Activated CD4-positive, alpha-beta T cell treated with anti-CD3 and anti-CD28 coated beads for 36 hours (primary cell): ENCODE measurements at regions not wholly inside any gene's neighbourhood (a gene's known extent, or its start where the extent isn't known, plus 50 kb on each side); places are given as distances from the start of the nearest gene placed in this dataset.
"Not testable (repeated sequence)": the region's sequence is repeated elsewhere in the genome, so short reads cannot be mapped to it uniquely, and the experiment has no call there.

ENCODE experiments used
- ATAC-seq: fragments of 200-7000 bp; cut with Tn5 transposase; one replicate; pipeline ENCODE4 v1.10.0; 2021; ENCODE audit warnings: mild to moderate bottlenecking, moderate library complexity
- CTCF ChIA-PET: fragments of 350-600 bp; sonication (Branson Sonifier 250); formaldehyde crosslinking; loops from one replicate; lab custom pipeline; 2021; ENCODE audit warnings: antibody characterized with exemption; lab: Charles Lee
- POLR2A ChIA-PET: fragments of 350-600 bp; sonication (Branson Sonifier 250); formaldehyde crosslinking; loops from one replicate; lab custom pipeline; 2021; ENCODE audit warnings: antibody characterized with exemption, inconsistent platforms; lab: Charles Lee
- DNase-seq: peaks from one replicate; pipeline ENCODE4 v3.0.0-alpha.2; 2020
- H3K27ac Mint-ChIP-seq: one replicate; pipeline ENCODE4 v1.8.0; 2021; ENCODE audit warnings: mixed read lengths
- H3K27me3 Mint-ChIP-seq: one replicate; pipeline ENCODE4 v1.8.0; 2021; ENCODE audit warnings: mixed read lengths
- H3K36me3 Mint-ChIP-seq: one replicate; pipeline ENCODE4 v1.8.0; 2021; ENCODE audit warnings: low read depth, mixed read lengths
- H3K4me1 Mint-ChIP-seq: one replicate; pipeline ENCODE4 v1.8.0; 2021; ENCODE audit warnings: mixed read lengths
- H3K4me3 Mint-ChIP-seq: one replicate; pipeline ENCODE4 v1.8.0; 2021; ENCODE audit warnings: mild to moderate bottlenecking, moderate library complexity, mixed read lengths
- H3K9me3 Mint-ChIP-seq: one replicate; pipeline ENCODE4 v1.8.0; 2021; ENCODE audit warnings: low read depth, mixed read lengths
- intact Hi-C, 2 experiments: fragments of 100-400 bp; cut with DNase I in 1 of 2; cut with micrococcal nuclease in 1 of 2; formaldehyde crosslinking; loops; one replicate each; pipeline versions ENCODE4 v1.14.2 to v1.15.1; 2022 to 2024; cut with DNase I, micrococcal nuclease

- peaks cover 9% of the 10 kb centered on the region for H3K9me3 Mint-ChIP-seq
- DNase-seq, result no peak
- no peak overlapping the region for H3K4me3 Mint-ChIP-seq
- H3K4me1 Mint-ChIP-seq, result no peaks in the 10 kb centered on the region
- CTCF ChIA-PET, result no interaction called here
- H3K36me3 Mint-ChIP-seq, result no peaks in the 10 kb centered on the region
- no peak for ATAC-seq
- POLR2A ChIA-PET, result no interaction called here
- H3K27ac Mint-ChIP-seq, result no peak overlapping the region
- H3K27me3 Mint-ChIP-seq, result no peaks in the 10 kb centered on the region
- intact Hi-C loops, result no loop called here
These were observed 261.6 kb upstream of the FERMT1 start for GRCh38 chr20:6384380-6384779.

GRCh38 chr20:6381887-6382286 is 259.1 kb upstream of the FERMT1 start:
- Mint-ChIP-seq H3K9me3 (peaks cover 3% of the 10 kb centered on the region), H3K27ac (no peak overlapping the region), H3K36me3 (no peaks in the 10 kb centered on the region), H3K4me3 (no peak overlapping the region), H3K27me3 (no peaks in the 10 kb centered on the region), H3K4me1 (no peaks in the 10 kb centered on the region)
- ATAC-seq, result no peak
- ChIA-PET CTCF (no interaction called here), POLR2A (no interaction called here)
- intact Hi-C loops, result no loop called here
- no peak for DNase-seq

GRCh38 chr20:6362245-6362644 is 239.4 kb upstream of the FERMT1 start:
- H3K4me3 Mint-ChIP-seq, result no peak overlapping the region

DNA sequence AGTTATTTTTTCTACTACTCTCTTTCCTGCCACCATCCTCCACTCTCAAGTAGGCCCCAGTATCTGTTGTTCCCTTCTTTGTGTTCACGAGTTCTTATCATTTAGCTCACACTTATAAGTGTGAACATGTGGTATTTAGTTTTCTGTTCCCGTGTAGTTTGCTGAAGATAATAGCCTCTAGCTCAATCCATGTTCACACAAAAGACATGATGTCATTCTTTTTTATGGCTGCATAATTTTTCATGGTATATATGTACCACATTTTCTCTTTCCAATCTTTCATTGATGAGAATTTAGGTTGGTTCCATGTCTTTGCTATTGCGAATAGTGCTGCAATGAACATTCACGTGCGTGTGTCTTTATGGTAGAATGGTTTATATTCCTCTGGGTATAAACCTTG is 237.9 kb upstream of the FERMT1 start:
- intact Hi-C loops, result no loop called here
- no peaks in the 10 kb centered on the region for H3K9me3 Mint-ChIP-seq
- POLR2A ChIA-PET, result interaction anchor here (0.8 kb wide), 1 partner anchor 904 kb away, joined by 3 read pairs; no protein-coding TSS in a partner anchor
- no peaks in the 10 kb centered on the region for H3K4me1 Mint-ChIP-seq
- no peaks in the 10 kb centered on the region for H3K27me3 Mint-ChIP-seq
- no peak overlapping the region for H3K4me3 Mint-ChIP-seq
- DNase-seq (no peak), ATAC-seq (no peak)
- no peak overlapping the region for H3K27ac Mint-ChIP-seq
- CTCF ChIA-PET, result no interaction called here
- no peaks in the 10 kb centered on the region for H3K36me3 Mint-ChIP-seq

More at GRCh38 chr20:6362245-6362644, 239.4 kb upstream of the FERMT1 start:
- Mint-ChIP-seq H3K9me3 (no peaks in the 10 kb centered on the region), H3K27ac (no peak overlapping the region), H3K36me3 (no peaks in the 10 kb centered on the region), H3K4me1 (no peaks in the 10 kb centered on the region), H3K27me3 (no peaks in the 10 kb centered on the region)
- ATAC-seq, result no peak
- DNase-seq, result no peak
- intact Hi-C loops, result no loop called here
- CTCF ChIA-PET, result no interaction called here
- POLR2A ChIA-PET, result no interaction called here

DNA sequence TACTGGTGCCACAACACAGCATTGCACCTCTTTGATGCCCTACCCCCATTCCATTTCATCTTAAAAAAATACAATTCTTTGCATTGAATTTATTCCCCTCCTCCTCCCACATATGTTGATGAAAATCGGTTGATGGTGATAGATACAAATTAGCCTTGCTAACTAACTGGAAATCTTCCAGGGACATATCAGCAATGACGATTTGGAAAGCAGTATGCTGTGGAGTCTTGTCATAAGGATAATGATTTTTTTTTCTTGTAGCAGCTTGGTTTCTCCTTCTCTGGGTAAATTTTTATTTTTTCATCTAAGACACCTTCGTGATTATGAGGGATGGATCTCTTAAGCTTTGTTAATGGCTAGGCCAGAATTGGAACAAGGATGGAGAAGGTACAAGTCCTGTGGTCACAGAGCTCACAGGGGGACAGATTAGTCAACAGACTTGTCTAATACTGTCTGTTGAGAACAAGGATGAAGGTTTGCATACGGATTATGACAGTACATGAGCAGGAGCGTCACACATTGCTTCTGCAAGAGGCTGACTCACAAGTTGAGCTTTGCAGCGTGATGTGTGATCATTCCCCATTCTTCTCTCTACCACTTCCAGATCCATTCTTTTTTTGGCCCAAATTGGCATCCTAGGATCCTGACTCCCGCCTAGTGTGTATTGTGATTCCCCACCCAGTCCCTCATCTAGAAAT is 233.1 kb upstream of the FERMT1 start:
- POLR2A ChIA-PET, result no interaction called here
- DNase-seq (no peak), ATAC-seq (no peak)
- H3K4me3 Mint-ChIP-seq, result no peak overlapping the region
- H3K9me3 Mint-ChIP-seq, result no peaks in the 10 kb centered on the region
- CTCF ChIA-PET, result interaction anchor here (0.5 kb wide), 1 partner anchor 375 kb away, joined by 3 read pairs; no protein-coding TSS in a partner anchor
- no peaks in the 10 kb centered on the region for H3K27me3 Mint-ChIP-seq
- intact Hi-C loops, result no loop called here
- H3K27ac Mint-ChIP-seq, result no peak overlapping the region
- H3K4me1 Mint-ChIP-seq, result no peaks in the 10 kb centered on the region
- H3K36me3 Mint-ChIP-seq, result no peaks in the 10 kb centered on the region

DNA sequence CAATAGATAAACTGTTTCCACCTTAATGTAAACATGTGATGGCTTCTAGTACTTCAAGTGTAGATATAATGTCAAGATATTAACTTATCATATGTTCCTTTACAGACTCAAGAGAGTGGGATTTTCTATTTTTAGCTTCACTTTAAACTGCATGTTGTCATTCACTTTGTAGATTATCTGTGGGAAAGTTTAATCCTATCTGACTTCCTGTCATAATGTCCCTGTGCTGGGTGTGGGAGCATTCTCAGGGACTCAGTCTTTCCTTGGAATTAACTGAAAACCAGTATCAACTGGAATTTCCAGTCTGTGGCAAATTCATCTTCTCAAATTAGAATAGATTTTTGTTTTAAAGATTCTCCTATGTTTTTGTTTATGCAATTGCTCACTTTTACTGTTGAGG is 226.1 kb upstream of the FERMT1 start:
- Mint-ChIP-seq H3K4me3 (no peak overlapping the region), H3K27ac (no peak overlapping the region), H3K4me1 (no peaks in the 10 kb centered on the region), H3K27me3 (no peaks in the 10 kb centered on the region), H3K9me3 (peaks cover 2% of the 10 kb centered on the region), H3K36me3 (no peaks in the 10 kb centered on the region)
- intact Hi-C loops, result no loop called here
- ChIA-PET POLR2A (no interaction called here), CTCF (no interaction called here)
- ATAC-seq (no peak), DNase-seq (no peak)

- ChIA-PET CTCF (no interaction called here), POLR2A (no interaction called here)
- no peak for DNase-seq
- H3K27ac Mint-ChIP-seq, result no peak overlapping the region
- H3K9me3 Mint-ChIP-seq, result peaks cover 2% of the 10 kb centered on the region
- H3K36me3 Mint-ChIP-seq, result no peaks in the 10 kb centered on the region
- intact Hi-C loops, result no loop called here
- no peak for ATAC-seq
- no peak overlapping the region for H3K4me3 Mint-ChIP-seq
- H3K27me3 Mint-ChIP-seq, result no peaks in the 10 kb centered on the region
- H3K4me1 Mint-ChIP-seq, result no peaks in the 10 kb centered on the region
These were observed 225.1 kb upstream of the FERMT1 start for GRCh38 chr20:6347916-6348315.

GRCh38 chr20:6341491-6341890 is 218.7 kb upstream of the FERMT1 start:
- no peak for DNase-seq
- H3K36me3 Mint-ChIP-seq, result no peaks in the 10 kb centered on the region
- ChIA-PET POLR2A (no interaction called here), CTCF (no interaction called here)
- ATAC-seq, result no peak
- no peak overlapping the region for H3K27ac Mint-ChIP-seq
- H3K9me3 Mint-ChIP-seq, result no peaks in the 10 kb centered on the region
- H3K4me3 Mint-ChIP-seq, result no peak overlapping the region
- no peaks in the 10 kb centered on the region for H3K4me1 Mint-ChIP-seq
- H3K27me3 Mint-ChIP-seq, result no peaks in the 10 kb centered on the region
- intact Hi-C loops, result no loop called here

DNA sequence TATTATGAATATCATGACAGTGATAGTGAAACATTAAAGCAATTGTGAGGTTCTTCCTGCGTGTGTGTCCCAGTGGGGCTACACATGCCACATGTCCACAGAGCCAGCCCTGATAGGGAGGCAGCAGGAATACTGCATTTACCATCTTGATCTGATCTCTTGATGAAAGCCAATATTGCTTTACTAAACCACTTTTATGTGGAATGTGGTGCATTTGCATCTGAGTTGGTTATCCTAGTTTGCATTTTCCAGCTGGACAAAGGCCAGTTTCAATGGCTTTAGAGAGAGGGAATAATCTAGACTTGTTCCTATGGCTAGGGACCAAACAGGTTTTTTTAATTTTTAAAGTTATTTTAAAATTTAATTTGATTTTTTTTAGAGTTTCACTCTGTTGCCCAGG is 216.3 kb upstream of the FERMT1 start:
- ChIA-PET POLR2A (no interaction called here), CTCF (no interaction called here)
- DNase-seq, result no peak
- H3K27me3 Mint-ChIP-seq, result no peaks in the 10 kb centered on the region
- H3K4me3 Mint-ChIP-seq, result no peak overlapping the region
- no peak for ATAC-seq
- no peaks in the 10 kb centered on the region for H3K4me1 Mint-ChIP-seq
- intact Hi-C loops, result no loop called here
- no peaks in the 10 kb centered on the region for H3K36me3 Mint-ChIP-seq
- H3K27ac Mint-ChIP-seq, result no peak overlapping the region
- H3K9me3 Mint-ChIP-seq, result no peaks in the 10 kb centered on the region

DNA sequence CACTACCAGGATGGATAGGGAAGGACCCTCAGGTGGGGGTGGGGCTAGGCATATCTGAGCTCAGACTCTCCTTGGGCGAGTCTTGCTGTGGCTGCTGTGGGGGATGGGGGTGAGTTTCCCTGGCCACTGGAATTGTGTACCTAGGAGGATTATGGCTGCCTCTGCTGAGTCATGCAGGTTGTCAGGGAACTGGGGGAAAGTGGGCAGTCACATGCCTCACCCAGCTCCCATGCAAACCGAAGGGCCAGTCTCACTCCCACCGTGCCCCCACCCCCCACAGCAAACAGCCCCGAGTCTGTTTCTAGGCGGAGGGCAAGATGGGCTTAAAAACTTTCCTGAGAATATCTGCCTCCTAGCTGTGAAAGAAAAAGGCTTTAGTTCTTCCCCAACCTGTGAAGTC is 210.3 kb upstream of the FERMT1 start:
- intact Hi-C loops, result no loop called here
- Mint-ChIP-seq H3K27ac (no peak overlapping the region), H3K4me3 (no peak overlapping the region), H3K36me3 (no peaks in the 10 kb centered on the region), H3K4me1 (no peaks in the 10 kb centered on the region), H3K9me3 (peaks cover 5% of the 10 kb centered on the region), H3K27me3 (no peaks in the 10 kb centered on the region)
- ChIA-PET POLR2A (no interaction called here), CTCF (no interaction called here)
- ATAC-seq (no peak), DNase-seq (no peak)

- POLR2A ChIA-PET, H3K4me3 Mint-ChIP-seq, H3K27me3 Mint-ChIP-seq, CTCF ChIA-PET, intact Hi-C loops, H3K36me3 Mint-ChIP-seq, H3K27ac Mint-ChIP-seq, ATAC-seq, DNase-seq, H3K4me1 Mint-ChIP-seq: not testable (repeated sequence)
- H3K9me3 Mint-ChIP-seq, result peaks cover 12% of the 10 kb centered on the region
These were observed 198.4 kb upstream of the FERMT1 start for GRCh38 chr20:6321235-6321634.

DNA sequence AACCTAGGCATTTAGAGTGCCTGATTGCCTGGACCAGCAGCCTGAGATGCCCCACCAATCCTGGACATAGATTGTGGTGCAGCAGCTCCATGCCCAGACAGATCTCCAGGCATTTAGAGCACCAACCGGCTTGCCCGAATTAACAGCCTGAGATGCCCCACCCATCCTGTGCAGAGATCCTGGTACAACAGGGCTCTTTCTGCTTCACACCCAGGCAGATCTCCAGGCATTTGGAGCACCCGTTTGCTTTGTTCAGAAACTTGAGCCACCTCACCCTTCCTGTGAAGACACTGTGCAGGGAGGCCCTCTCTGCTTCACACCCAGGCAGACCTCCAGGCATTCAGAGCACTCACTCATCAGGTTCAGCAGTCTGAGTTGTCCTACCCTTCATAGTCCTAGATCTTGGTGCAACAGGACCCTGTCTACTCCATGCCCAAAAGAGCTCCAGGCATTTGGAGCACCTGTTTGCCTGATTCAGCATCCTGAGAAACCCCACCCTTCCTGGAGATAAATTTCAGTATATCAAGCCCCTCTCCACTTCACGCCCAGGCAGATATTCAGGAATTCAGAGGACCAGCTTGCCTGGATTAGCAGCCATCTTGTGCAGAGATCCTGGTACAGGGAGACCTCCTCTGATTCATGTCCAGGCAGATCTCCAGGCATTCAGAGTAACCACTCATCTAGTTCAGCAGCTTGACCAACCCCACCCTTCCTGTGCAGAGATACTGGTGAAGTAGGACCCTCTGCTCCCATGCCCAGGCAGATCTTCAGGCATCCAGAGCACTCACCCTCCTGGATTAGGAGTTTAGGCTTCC is 189.2 kb upstream of the FERMT1 start:
- Mint-ChIP-seq H3K4me1 (no peaks in the 10 kb centered on the region), H3K36me3 (no peaks in the 10 kb centered on the region), H3K9me3 (peaks cover 11% of the 10 kb centered on the region), H3K4me3 (no peak overlapping the region), H3K27me3 (no peaks in the 10 kb centered on the region), H3K27ac (no peak overlapping the region)
- ATAC-seq (no peak), DNase-seq (no peak)
- intact Hi-C loops, result no loop called here
- ChIA-PET POLR2A (no interaction called here), CTCF (no interaction called here)
